Endothelial cell of umbilical vein (primary cell): ENCODE measurements at regions not wholly inside any gene's neighbourhood (a gene's known extent, or its start where the extent isn't known, plus 50 kb on each side); places are given as distances from the start of the nearest gene placed in this dataset.

ENCODE experiments used
- BruUV-seq: library from RNA; stranded (reverse); fragments of 400-500 nt; replicated peaks from 2 replicates; lab custom pipeline; 2021; lab: Mats Ljungman, UMichigan
- CTCF ChIA-PET: fragments of 300-600, 350-600 bp; sonication (Branson Sonifier 250); formaldehyde crosslinking; loops from one replicate; lab custom pipeline; 2021; ENCODE audit warnings: antibody characterized with exemption, inconsistent platforms; lab: Charles Lee
- POLR2A ChIA-PET: fragments of 300-600, 350-600 bp; sonication (Branson Sonifier 250); formaldehyde crosslinking; loops from one replicate; lab custom pipeline; 2021; ENCODE audit warnings: antibody characterized with exemption, inconsistent platforms; lab: Charles Lee
- DNase-seq: peaks from one replicate; pipeline ENCODE4 v3.0.0-alpha.2; 2011; ENCODE audit warnings: low read depth, low spot score
- FAIRE-seq: peaks from 2 replicates; lab custom pipeline; 2011; peaks lifted over from hg19 to GRCh38; lab: Jason Lieb, UNC
- H2AFZ ChIP-seq: 2 replicates; pipeline ENCODE4 v1.6.0; 2012; ENCODE audit warnings: low read depth, low read length, control low read depth, inconsistent platforms
- H3K27ac ChIP-seq: 2 replicates; pipeline ENCODE4 v1.5.1; 2011; ENCODE audit warnings: low read depth, mild to moderate bottlenecking, control low read depth, low read length, moderate library complexity; ENCODE audit not compliant: insufficient read depth
- H3K27me3 ChIP-seq, 2 experiments: 2 replicates each; pipeline versions ENCODE4 v1.6.0 to v1.6.1; 2011; ENCODE audit warnings: low read length in 2 of 2, mixed read lengths in 1 of 2; ENCODE audit not compliant: control insufficient read depth in 2 of 2, insufficient read depth in 2 of 2
- H3K36me3 ChIP-seq, 2 experiments: 2 replicates in 1 of 2; 3 replicates in 1 of 2; pipeline ENCODE4 v1.5.1; 2011; ENCODE audit warnings: low read length in 2 of 2, mild to moderate bottlenecking in 1 of 2, moderate library complexity in 1 of 2; ENCODE audit not compliant: control insufficient read depth in 2 of 2, insufficient read depth in 2 of 2; ENCODE audit errors: extremely low read depth in 1 of 2
- H3K4me1 ChIP-seq: 3 replicates; pipeline ENCODE4 v1.5.1; 2011; ENCODE audit warnings: mild to moderate bottlenecking, low read length; ENCODE audit not compliant: control insufficient read depth, insufficient read depth; ENCODE audit errors: extremely low read depth
- H3K4me2 ChIP-seq: 2 replicates; pipeline ENCODE4 v1.6.1; 2011; ENCODE audit warnings: low read length, control low read depth, mixed read lengths; ENCODE audit not compliant: insufficient read depth
- H3K4me3 ChIP-seq, 3 experiments: fragments of 200-600 bp in 1 of 3; sonication (generic), shearing (Covaris generic) in 1 of 3; replicated peaks in 1 of 3; 2 replicates each; pipeline ENCODE4 v1.5.1; 2011 to 2016; ENCODE audit warnings: control low read depth in 3 of 3, low read length in 3 of 3, mild to moderate bottlenecking in 2 of 3, inconsistent platforms in 1 of 3, low read depth in 1 of 3, moderate library complexity in 1 of 3; ENCODE audit not compliant: insufficient read depth in 1 of 3
- H3K79me2 ChIP-seq: 2 replicates; pipeline ENCODE4 v1.6.0; 2012; ENCODE audit warnings: low read length, inconsistent platforms; ENCODE audit not compliant: control insufficient read depth, insufficient read depth
- H3K9ac ChIP-seq: replicated peaks from 2 replicates; pipeline ENCODE3; 2011; ENCODE audit warnings: low read length, control low read depth; ENCODE audit not compliant: insufficient read depth; ENCODE audit errors: extremely low read depth
- H3K9me1 ChIP-seq: replicated peaks from 3 replicates; pipeline ENCODE4 v1.6.0; 2011; ENCODE audit warnings: mild to moderate bottlenecking, low read length; ENCODE audit not compliant: control insufficient read depth, insufficient read depth; ENCODE audit errors: extremely low read depth
- H3K9me3 ChIP-seq: replicated peaks from 2 replicates; pipeline ENCODE4 v1.5.1; 2012; ENCODE audit warnings: low read length, inconsistent platforms; ENCODE audit not compliant: control insufficient read depth, insufficient read depth
- H4K20me1 ChIP-seq: replicated peaks from 2 replicates; pipeline ENCODE3; 2011; ENCODE audit warnings: mild to moderate bottlenecking, low read length; ENCODE audit not compliant: control insufficient read depth, insufficient read depth; ENCODE audit errors: extremely low read depth
- EZH2 ChIP-seq: IDR thresholded peaks from 2 replicates; pipeline ENCODE4 v1.6.1; 2012; ENCODE audit warnings: borderline replicate concordance, low read depth, mild to moderate bottlenecking, moderate library complexity, low read length, inconsistent platforms; ENCODE audit not compliant: severe bottlenecking
- GATA2 ChIP-seq: IDR thresholded peaks from 2 replicates; pipeline ENCODE4 v1.7.0; 2011; ENCODE audit warnings: low read depth, mild to moderate bottlenecking, moderate library complexity, mixed read lengths, low read length; ENCODE audit not compliant: insufficient read length, insufficient read depth
- MYC ChIP-seq: IDR thresholded peaks from one replicate; pipeline ENCODE4 v1.6.1; 2011; ENCODE audit warnings: mild to moderate bottlenecking, low read depth, low read length
- POLR2A ChIP-seq: IDR thresholded peaks from 2 replicates; pipeline ENCODE4 v1.6.1; 2012; ENCODE audit warnings: low read depth, mild to moderate bottlenecking, control low read depth, low read length
- POLR2AphosphoS5 ChIP-seq: IDR thresholded peaks from 2 replicates; pipeline ENCODE4 v1.6.1; 2012; ENCODE audit warnings: low read depth, mild to moderate bottlenecking, control low read depth, low read length, moderate library complexity; ENCODE audit not compliant: insufficient read depth
- dilution Hi-C: fragments of 300-500 bp; cut with MboI; formaldehyde crosslinking; loops from one replicate; pipeline ENCODE4 v1.15.0; 2019; ENCODE audit warnings: low sequenced_read_pairs; ENCODE audit not compliant: extremely low pct_ligation_motif_present
- intact Hi-C: fragments of 100-400 bp; cut with micrococcal nuclease; formaldehyde crosslinking; loops from one replicate; pipeline ENCODE4 v1.10.0; 2022
- TF ChIP-seq, protein P1 (sequence below), 2 donors: IDR thresholded peaks; 1 replicate in 1 of 2; 2 replicates in 1 of 2; pipeline ENCODE4 v1.5.1; 2011; ENCODE audit warnings: low read length in 2 of 2, mild to moderate bottlenecking in 2 of 2, moderate library complexity in 2 of 2, control low read depth in 1 of 2, inconsistent platforms in 1 of 2, low read depth in 1 of 2; ENCODE audit not compliant: insufficient read depth in 1 of 2; ENCODE audit errors: extremely low read depth in 1 of 2
- TF ChIP-seq, protein P2 (sequence below): IDR thresholded peaks from 2 replicates; pipeline ENCODE4 v1.6.1; 2011; ENCODE audit not compliant: insufficient read depth, insufficient read length

DNA sequence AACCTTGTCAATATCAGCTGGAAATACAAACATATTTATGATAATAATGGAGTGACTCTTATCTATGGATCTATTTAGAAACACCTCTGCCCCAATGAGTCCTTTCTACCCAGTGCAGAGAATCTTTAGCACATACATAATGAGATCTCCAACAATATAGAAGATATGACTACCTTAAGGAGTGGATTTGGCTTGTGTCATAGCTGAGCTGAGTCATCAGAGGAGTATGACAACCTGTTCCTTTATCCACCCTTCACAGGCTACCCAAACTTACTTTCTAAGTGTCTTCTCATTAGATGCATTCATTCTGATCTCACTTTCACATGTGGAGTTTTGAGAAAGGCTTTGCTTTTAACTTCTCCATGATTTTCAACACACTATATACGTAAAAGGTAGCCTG is 1218.9 kb downstream of the DSC3 start:
- Histone ChIP-seq H3K9ac (no peak overlapping the region), H3K4me1 (no peaks in the 10 kb centered on the region), H3K36me3 (no peaks in the 10 kb centered on the region), H2AFZ (no peak overlapping the region), H3K79me2 (no peaks in the 10 kb centered on the region), H3K4me2 (no peak overlapping the region), H3K9me3 (no peaks in the 10 kb centered on the region), H3K4me3 (no peak overlapping the region), H3K27ac (no peak overlapping the region), H4K20me1 (no peaks in the 10 kb centered on the region), H3K9me1 (no peaks in the 10 kb centered on the region), H3K27me3 (no peaks in the 10 kb centered on the region)
- DNase-seq (no peak), FAIRE-seq (no peak)
- POLR2A ChIA-PET, result no interaction called here
- intact Hi-C loops (no loop called here), dilution Hi-C loops (no loop called here)
- CTCF ChIA-PET, result no interaction called here
- no TSS peak for BruUV-seq
- TF ChIP-seq EZH2, result no peak
- TF ChIP-seq, protein P1, sequence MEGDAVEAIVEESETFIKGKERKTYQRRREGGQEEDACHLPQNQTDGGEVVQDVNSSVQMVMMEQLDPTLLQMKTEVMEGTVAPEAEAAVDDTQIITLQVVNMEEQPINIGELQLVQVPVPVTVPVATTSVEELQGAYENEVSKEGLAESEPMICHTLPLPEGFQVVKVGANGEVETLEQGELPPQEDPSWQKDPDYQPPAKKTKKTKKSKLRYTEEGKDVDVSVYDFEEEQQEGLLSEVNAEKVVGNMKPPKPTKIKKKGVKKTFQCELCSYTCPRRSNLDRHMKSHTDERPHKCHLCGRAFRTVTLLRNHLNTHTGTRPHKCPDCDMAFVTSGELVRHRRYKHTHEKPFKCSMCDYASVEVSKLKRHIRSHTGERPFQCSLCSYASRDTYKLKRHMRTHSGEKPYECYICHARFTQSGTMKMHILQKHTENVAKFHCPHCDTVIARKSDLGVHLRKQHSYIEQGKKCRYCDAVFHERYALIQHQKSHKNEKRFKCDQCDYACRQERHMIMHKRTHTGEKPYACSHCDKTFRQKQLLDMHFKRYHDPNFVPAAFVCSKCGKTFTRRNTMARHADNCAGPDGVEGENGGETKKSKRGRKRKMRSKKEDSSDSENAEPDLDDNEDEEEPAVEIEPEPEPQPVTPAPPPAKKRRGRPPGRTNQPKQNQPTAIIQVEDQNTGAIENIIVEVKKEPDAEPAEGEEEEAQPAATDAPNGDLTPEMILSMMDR (IDR thresholded peaks at IDR 0.05; ENCODE audit: extremely low read depth in 1 of 2, insufficient read depth in 1 of 2, low read depth in 1 of 2, low read length in 2 of 2), result no peak
- TF ChIP-seq MYC, result no peak
- TF ChIP-seq POLR2A, result no peak
- no peak for TF ChIP-seq GATA2
- TF ChIP-seq, protein P2, sequence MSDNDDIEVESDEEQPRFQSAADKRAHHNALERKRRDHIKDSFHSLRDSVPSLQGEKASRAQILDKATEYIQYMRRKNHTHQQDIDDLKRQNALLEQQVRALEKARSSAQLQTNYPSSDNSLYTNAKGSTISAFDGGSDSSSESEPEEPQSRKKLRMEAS, result no peak
- TF ChIP-seq POLR2AphosphoS5, result no peak
